Body of pancreas (tissue), 4 donors: ENCODE measurements at regions not wholly inside any gene's neighbourhood (a gene's known extent, or its start where the extent isn't known, plus 50 kb on each side); places are given as distances from the start of the nearest gene placed in this dataset.

Source experiments
- CTCF ChIP-seq, 7 experiments: fragments of 450-650 bp in 4 of 7; fragments of 200-600 bp in 3 of 7; sonication (generic) in 3 of 7; IDR thresholded peaks; one replicate each; pipeline ENCODE4 v1.5.1; 2016 to 2019; ENCODE audit warnings: antibody characterized with exemption in 7 of 7
- POLR2A ChIP-seq, 3 donors: fragments of 450-650 bp; IDR thresholded peaks; one replicate each; pipeline ENCODE4 v1.6.1; 2016; ENCODE audit warnings: antibody characterized with exemption in 3 of 3, mild to moderate bottlenecking in 2 of 3

- no peak for TF ChIP-seq POLR2A (IDR thresholded peaks at IDR 0.05)
- TF ChIP-seq CTCF (IDR thresholded peaks at IDR 0.05) = no peak
Measured at GRCh38 chr9:130785053-130785452, 50.0 kb upstream of the ABL1 start.
